IMR-90 (cell line): ENCODE measurements at regions not wholly inside any gene's neighbourhood (a gene's known extent, or its start where the extent isn't known, plus 50 kb on each side); places are given as distances from the start of the nearest gene placed in this dataset.

ENCODE experiments used
- BHLHE40 ChIP-seq: fragments of 150-350 bp; IDR thresholded peaks from 2 replicates; pipeline ENCODE4 v1.6.1; 2016; ENCODE audit warnings: mild to moderate bottlenecking, low read depth, low read length
- CHD1 ChIP-seq: IDR thresholded peaks from 2 replicates; pipeline ENCODE4 v1.6.1; 2012; ENCODE audit warnings: low read depth, low read length, improper control_type of control experiment
- CTCF ChIP-seq: conservative IDR thresholded peaks from 2 replicates; pipeline ENCODE4 v1.5.1; 2012; ENCODE audit warnings: mild to moderate bottlenecking, low read depth, low read length, improper control_type of control experiment
- ELK1 ChIP-seq: fragments of 150-350 bp; IDR thresholded peaks from 2 replicates; pipeline ENCODE4 v1.6.1; 2016; ENCODE audit warnings: low read depth, mild to moderate bottlenecking, low read length, moderate library complexity, borderline replicate concordance
- MAFK ChIP-seq: IDR thresholded peaks from 2 replicates; pipeline ENCODE4 v1.6.1; 2012; ENCODE audit warnings: low read depth, low read length, improper control_type of control experiment
- MAZ ChIP-seq: IDR thresholded peaks from 2 replicates; pipeline ENCODE4 v1.6.1; 2012; ENCODE audit warnings: low read depth, mild to moderate bottlenecking, low read length, improper control_type of control experiment, moderate library complexity, borderline replicate concordance
- MXI1 ChIP-seq: IDR thresholded peaks from 2 replicates; pipeline ENCODE4 v1.6.1; 2012; ENCODE audit warnings: low read depth, mild to moderate bottlenecking, low read length, moderate library complexity, borderline replicate concordance
- POLR2A ChIP-seq: IDR thresholded peaks from 2 replicates; pipeline ENCODE4 v1.6.1; 2012; ENCODE audit warnings: mild to moderate bottlenecking, low read depth, low read length
- RCOR1 ChIP-seq: IDR thresholded peaks from 2 replicates; pipeline ENCODE4 v1.6.1; 2012; ENCODE audit warnings: mild to moderate bottlenecking, low read length, improper control_type of control experiment; ENCODE audit not compliant: insufficient replicate concordance
- RFX5 ChIP-seq: IDR thresholded peaks from 2 replicates; pipeline ENCODE4 v1.8.0; 2012; ENCODE audit warnings: low read depth, mild to moderate bottlenecking, low read length, moderate library complexity
- SMC3 ChIP-seq: fragments of 150-350 bp; IDR thresholded peaks from 2 replicates; pipeline ENCODE4 v1.6.1; 2016; ENCODE audit warnings: low read depth, mild to moderate bottlenecking, antibody characterized with exemption, low read length, moderate library complexity
- USF2 ChIP-seq: fragments of 150-350 bp; IDR thresholded peaks from 2 replicates; pipeline ENCODE4 v1.6.1; 2017; ENCODE audit warnings: mild to moderate bottlenecking, antibody characterized with exemption, low read length, low read depth

- no peak for TF ChIP-seq CTCF
- no peak for TF ChIP-seq ELK1
- no peak for TF ChIP-seq MAZ
- TF ChIP-seq MAFK = no peak
- no peak for TF ChIP-seq POLR2A
- TF ChIP-seq BHLHE40 = no peak
- TF ChIP-seq MXI1 = no peak
- no peak for TF ChIP-seq USF2
- no peak for TF ChIP-seq RCOR1
- no peak for TF ChIP-seq CHD1
- no peak for TF ChIP-seq SMC3
- no peak for TF ChIP-seq RFX5
Observed at GRCh38 chr7:88692493-88692892, 67.0 kb upstream of the ZNF804B start.
